ENCODE measurements at regions not wholly inside any gene's neighbourhood (a gene's known extent, or its start where the extent isn't known, plus 50 kb on each side); places are given as distances from the start of the nearest gene placed in this dataset.

DNA sequence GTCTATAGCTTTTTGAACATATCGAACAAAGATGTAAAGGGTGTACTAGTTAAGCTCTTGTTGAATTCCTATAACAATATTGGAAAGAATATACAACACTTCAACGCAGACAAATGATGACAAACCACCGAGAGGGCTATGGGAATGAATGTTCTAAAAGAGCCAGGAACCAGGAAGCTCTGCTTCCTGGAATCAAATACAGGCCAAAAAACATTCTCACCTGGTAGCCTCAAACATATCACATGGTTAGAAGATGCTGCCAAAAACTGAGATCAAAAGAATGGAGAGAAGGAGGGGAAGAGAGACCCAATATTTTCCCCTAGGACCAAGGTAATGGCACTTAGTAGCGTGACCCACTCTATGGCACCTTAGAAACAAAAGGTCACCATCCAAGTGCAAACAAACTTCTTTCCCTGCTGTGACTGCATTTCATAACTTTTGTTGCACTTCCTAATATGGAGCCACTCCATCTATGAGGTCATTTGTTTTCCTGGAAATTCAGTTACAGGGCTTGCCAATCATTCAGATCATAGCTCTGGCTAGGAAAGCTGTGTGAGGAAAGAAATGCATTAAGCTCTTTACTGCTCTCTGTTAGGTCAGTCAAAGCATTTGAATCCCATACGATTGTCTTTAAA is 199.2 kb upstream of the NT5E start:
- H3K4me1 ChIP-seq, result no peaks in the 10 kb centered on the region
- TF ChIP-seq CTCF (IDR thresholded peaks at IDR 0.05) (no peak), EP300 (IDR thresholded peaks at IDR 0.05) (no peak), POLR2A (IDR thresholded peaks at IDR 0.05) (no peak), POLR2AphosphoS5 (IDR thresholded peaks at IDR 0.05) (no peak)
- peaks cover 0 to 11% (median 0%) of the 10 kb centered on the region in 4 donors for H3K9me3 ChIP-seq
- DNase-seq, result no peak
- H3K27me3 ChIP-seq, result no peaks in the 10 kb centered on the region
- no peak overlapping the region for H3K4me3 ChIP-seq
- intact Hi-C loops (cut with DNase I), result no loop called here
- WGBS, 2 donors, result 83 to 84% methylated on average over 5 of the region's 5 CpGs
- no peak overlapping the region for H3K27ac ChIP-seq
- H3K36me3 ChIP-seq, result no peaks in the 10 kb centered on the region

GRCh38 chr6:85245004-85245403 is 204.9 kb upstream of the NT5E start:
- no peak overlapping the region for H3K4me3 ChIP-seq
- WGBS, 2 donors, result 76 to 81% methylated on average over 3 of the region's 3 CpGs
- TF ChIP-seq POLR2AphosphoS5 (IDR thresholded peaks at IDR 0.05) (no peak), CTCF (IDR thresholded peaks at IDR 0.05) (no peak), POLR2A (IDR thresholded peaks at IDR 0.05) (no peak), EP300 (IDR thresholded peaks at IDR 0.05) (no peak)
- no peaks in the 10 kb centered on the region for H3K36me3 ChIP-seq
- no peak overlapping the region for H3K27ac ChIP-seq
- peaks cover 0 to 5% (median 0%) of the 10 kb centered on the region in 4 donors for H3K9me3 ChIP-seq
- H3K27me3 ChIP-seq, result no peaks in the 10 kb centered on the region
- no peak for DNase-seq
- H3K4me1 ChIP-seq, result no peaks in the 10 kb centered on the region
- intact Hi-C loops (cut with DNase I), result no loop called here

DNA sequence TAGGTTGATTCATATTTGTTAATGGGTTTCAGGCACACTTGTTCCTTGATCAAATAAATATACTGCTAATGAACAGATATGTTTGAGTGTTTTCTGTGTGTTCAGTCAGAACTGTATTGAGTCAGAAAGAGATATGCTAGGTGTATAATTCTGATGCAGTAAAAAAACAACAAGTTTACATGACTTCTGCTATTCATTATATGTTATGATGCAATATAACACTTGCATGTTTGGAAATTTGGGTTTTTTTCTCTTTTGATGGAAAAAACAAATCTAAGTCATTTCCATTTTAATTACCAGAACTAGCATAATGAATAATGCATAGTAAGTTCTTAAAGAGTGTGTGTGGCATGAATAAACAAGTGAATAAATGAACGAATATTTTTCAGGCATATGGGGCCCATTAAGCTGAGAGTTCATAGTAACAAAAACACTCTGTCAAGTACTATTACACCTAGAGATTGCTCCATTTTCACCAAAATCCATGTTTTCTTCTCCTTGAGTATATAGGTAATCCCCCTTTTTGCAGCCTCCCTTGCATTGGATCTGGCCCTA is 208.3 kb upstream of the NT5E start:
- no peak for DNase-seq
- 74 to 85% methylated on average over 1 of the region's 1 CpG for WGBS, 2 donors

GRCh38 chr6:85240787-85241385 is 209.0 kb upstream of the NT5E start:
- intact Hi-C loops (cut with DNase I), result no loop called here

More for the DNA sequence above, 208.3 kb upstream of the NT5E start:
- H3K4me3 ChIP-seq, result no peak overlapping the region
- H3K36me3 ChIP-seq, result no peaks in the 10 kb centered on the region
- H3K27ac ChIP-seq, result no peak overlapping the region
- TF ChIP-seq POLR2A (IDR thresholded peaks at IDR 0.05) (no peak), CTCF (IDR thresholded peaks at IDR 0.05) (no peak), EP300 (IDR thresholded peaks at IDR 0.05) (no peak), POLR2AphosphoS5 (IDR thresholded peaks at IDR 0.05) (no peak)
- intact Hi-C loops (cut with DNase I), result no loop called here
- no peaks in the 10 kb centered on the region for H3K4me1 ChIP-seq
- no peaks in the 10 kb centered on the region for H3K9me3 ChIP-seq
- H3K27me3 ChIP-seq, result no peaks in the 10 kb centered on the region

GRCh38 chr6:85237478-85237877 is 212.4 kb upstream of the NT5E start:
- Histone ChIP-seq H3K27ac (no peak overlapping the region), H3K4me1 (no peaks in the 10 kb centered on the region), H3K27me3 (no peaks in the 10 kb centered on the region), H3K4me3 (no peak overlapping the region), H3K9me3 (no peaks in the 10 kb centered on the region), H3K36me3 (no peaks in the 10 kb centered on the region)
- DNase-seq, result no peak
- TF ChIP-seq POLR2AphosphoS5 (IDR thresholded peaks at IDR 0.05), result no peak
- TF ChIP-seq EP300 (IDR thresholded peaks at IDR 0.05), result no peak
- no peak for TF ChIP-seq CTCF (IDR thresholded peaks at IDR 0.05)
- no peak for TF ChIP-seq POLR2A (IDR thresholded peaks at IDR 0.05)
- intact Hi-C loops (cut with DNase I), result no loop called here
- 39 to 60% methylated on average over 3 of the region's 3 CpGs for WGBS, 2 donors

More at GRCh38 chr6:85240787-85241385, 209.0 kb upstream of the NT5E start:
- no peak for DNase-seq
- 40 to 65% methylated on average over 1 of the region's 1 CpG for WGBS, 2 donors
- Histone ChIP-seq H3K27ac (no peak overlapping the region), H3K36me3 (no peaks in the 10 kb centered on the region), H3K9me3 (no peaks in the 10 kb centered on the region), H3K27me3 (no peaks in the 10 kb centered on the region), H3K4me1 (no peaks in the 10 kb centered on the region), H3K4me3 (no peak overlapping the region)
- TF ChIP-seq POLR2AphosphoS5 (IDR thresholded peaks at IDR 0.05), result no peak
- no peak for TF ChIP-seq EP300 (IDR thresholded peaks at IDR 0.05)

Measured in sigmoid colon (tissue), 6 donors.